ENCODE measurements at regions not wholly inside any gene's neighbourhood (a gene's known extent, or its start where the extent isn't known, plus 50 kb on each side); places are given as distances from the start of the nearest gene placed in this dataset.
"Not testable (repeated sequence)": the region's sequence is repeated elsewhere in the genome, so short reads cannot be mapped to it uniquely, and the experiment has no call there.

DNA sequence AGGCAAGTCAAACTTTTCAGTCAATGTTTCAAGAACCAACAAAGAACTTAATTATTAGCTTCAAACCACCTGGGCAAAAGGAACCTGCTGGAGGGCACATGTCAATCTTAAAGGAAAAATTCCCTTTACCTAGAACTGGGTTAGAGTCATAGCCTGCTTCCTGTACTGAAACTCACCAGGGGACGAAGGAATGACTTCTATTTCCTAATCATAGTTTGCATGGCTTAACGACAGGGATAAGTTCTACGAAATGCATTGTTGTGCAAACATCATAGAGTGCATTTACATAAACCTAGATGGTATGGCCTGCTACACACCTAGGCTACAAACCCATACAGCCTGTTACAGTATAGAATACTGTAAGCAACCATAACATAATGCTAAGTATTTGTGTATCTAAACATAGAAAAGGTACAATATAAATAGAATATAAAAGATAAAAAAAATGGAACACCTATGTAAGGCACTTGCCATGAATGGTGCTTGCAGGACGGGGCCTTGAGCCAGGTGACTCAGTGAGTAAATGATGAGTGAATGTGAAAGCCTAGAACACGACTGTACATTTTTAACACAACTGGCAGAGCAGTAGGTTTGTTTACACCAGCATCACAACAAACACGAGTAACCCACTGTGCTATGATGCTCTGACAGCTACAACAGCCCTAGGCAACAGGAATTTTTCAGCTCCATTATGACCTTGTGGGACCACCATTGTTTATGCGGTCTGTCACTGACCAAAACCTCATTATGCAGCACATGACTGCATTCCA is 234.9 kb upstream of the CAND1 start:
- no peak for DNase-seq (ENCODE audit: extremely low read depth, low read depth)

DNA sequence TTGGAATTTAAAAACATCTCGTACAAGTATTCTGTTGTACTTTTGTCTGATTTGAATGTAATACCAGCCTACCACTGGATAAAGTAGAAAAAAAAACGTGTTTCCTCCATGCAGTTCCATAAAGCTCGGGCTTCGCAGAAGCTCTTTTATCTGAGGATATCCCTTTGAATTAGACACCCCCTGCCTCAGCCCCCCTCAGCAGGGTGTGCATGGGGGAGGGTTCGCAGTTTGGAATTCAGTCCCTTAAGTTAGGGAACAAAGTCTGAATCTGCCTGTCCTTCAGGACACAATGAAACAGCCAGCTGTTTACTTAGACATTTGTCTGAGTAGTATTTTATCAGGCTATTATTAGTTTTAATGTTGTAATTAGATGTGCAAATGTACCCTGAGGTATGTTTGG is 234.0 kb upstream of the CAND1 start:
- no peak for DNase-seq (ENCODE audit: extremely low read depth, low read depth)

DNA sequence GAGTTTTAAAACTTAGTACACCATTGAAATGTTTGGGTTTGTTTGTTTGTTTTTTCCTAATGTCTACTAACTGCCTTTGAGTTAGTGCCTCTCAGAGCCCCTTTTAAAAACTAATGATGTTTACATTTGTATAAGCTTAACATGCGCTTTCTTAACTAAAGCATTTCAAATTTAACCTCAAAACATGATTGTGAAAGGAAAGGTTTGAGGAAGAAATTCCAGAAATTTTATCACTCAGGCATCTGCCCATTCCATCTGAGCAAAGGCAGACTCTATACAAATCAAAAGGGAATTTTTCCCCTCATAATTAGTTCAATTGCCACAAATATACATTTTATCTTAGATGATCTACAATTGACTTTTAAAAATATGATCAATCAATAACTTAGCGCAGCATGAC is 230.7 kb upstream of the CAND1 start:
- no peak for DNase-seq (ENCODE audit: extremely low read depth, low read depth)

DNA sequence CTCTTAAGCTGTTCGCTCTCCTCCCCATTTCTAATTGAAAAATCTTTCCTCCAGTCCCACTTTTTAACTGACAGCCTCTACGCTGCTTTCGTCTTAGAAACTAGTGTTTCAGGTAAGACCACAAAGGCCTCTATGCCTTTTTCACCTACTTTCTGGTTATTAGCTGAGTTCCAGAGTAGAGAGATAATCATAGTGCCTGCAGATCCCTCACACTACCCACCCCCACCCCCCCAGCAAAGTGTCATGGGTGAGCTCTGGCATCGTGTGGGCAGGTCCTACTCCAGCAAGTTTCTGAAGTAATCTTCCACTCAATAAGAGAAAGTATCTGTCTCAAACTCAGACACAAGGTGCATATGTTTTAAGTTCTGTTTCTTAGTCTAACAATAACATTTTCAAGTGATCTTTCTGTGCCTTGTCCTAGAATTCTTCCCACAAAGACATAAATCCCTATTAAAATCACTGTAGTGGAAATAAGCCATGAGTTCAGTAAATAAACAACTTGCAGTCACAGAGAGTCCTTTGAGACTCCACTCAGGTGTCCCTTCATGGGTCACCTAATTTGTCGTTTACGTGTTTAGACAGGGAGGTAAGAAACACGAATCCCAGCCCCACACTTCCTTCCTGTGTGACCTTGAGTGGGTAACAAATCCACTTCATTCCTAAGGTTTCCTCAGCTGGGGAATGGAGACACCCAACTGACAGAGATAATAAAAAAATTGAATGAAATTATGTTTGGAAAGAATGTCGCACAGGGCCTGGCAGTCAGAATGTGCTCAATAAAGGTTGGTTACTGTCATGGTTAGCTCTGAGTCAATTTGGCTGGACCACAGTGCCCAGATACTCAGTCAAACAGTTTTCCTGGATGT is 228.9 kb upstream of the CAND1 start:
- DNase-seq (ENCODE audit: extremely low read depth, low read depth) = no peak

DNA sequence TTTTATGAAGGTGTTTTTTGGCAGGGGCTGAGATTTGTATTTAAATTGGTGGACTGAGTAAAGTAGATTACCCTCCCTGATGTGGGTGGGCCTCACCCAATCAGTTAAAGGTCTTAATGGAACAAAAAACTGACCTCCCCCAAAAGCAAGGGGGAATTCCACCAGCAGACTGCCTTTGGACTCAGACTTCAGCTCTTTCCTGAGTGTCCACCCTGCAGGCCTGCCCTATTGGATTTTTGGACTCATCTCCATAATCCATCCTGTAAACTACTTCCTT is 228.4 kb upstream of the CAND1 start:
- DNase-seq (ENCODE audit: extremely low read depth, low read depth) = no peak

DNA sequence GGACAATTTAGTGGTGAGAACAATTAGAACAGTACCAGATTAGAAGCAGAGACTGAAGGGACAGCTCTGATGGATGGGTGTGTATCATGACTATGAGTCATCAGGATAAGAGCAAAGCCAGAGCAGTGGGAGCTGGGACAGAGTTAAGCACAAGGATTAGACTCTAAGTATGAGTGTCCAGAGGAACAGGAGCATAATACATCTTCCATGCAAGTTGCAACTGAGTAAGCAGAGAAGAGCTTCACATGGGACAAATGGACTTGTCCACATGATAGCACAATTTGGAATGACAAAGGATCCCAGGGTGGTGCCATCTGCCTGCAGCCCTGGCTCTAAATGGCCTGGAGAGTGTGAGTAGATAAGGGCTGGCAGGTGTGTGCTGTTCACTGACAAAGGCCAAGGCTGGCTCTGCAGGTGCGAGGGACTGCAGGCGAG is 226.4 kb upstream of the CAND1 start:
- DNase-seq (ENCODE audit: extremely low read depth, low read depth) = peak; percentile 2

DNA sequence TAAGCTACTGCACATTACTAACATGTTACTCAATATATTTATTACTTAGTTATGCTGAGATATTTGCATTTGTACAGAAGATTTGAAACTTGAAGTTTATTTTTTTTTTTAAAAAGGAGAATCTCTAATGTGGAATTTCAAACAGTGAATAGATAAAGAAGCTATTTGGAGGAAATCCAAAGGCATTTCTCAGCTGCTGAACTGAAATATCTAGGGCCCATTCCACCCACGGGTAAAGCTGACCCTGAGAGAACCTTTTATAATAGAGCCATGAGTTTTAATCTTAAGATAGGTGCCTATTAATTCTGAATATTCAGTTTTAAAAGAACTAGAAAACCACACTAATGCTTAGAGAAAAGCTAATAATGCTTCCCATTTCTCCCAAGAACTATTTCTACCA is 225.4 kb upstream of the CAND1 start:
- no peak for DNase-seq (ENCODE audit: extremely low read depth, low read depth)

DNA sequence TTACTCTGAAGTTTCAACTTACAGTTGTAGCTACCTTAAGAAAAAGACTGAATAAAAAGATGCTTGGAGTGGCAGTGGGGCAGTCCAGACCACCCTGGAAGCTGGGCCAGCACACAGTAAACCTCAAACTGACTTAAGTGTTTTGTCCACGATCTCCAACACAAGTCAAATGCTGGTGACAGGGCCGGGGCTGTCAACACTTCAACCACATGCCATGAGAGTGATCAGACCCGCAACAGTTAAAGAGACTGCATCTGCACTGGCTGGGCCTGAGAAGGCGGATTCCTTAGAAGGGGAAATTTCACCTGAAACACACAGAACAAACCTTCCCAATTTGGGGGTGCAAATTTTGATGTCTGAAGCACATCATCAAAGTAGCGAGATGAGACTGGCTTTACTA is 223.5 kb upstream of the CAND1 start:
- no peak for DNase-seq (ENCODE audit: extremely low read depth, low read depth)

DNA sequence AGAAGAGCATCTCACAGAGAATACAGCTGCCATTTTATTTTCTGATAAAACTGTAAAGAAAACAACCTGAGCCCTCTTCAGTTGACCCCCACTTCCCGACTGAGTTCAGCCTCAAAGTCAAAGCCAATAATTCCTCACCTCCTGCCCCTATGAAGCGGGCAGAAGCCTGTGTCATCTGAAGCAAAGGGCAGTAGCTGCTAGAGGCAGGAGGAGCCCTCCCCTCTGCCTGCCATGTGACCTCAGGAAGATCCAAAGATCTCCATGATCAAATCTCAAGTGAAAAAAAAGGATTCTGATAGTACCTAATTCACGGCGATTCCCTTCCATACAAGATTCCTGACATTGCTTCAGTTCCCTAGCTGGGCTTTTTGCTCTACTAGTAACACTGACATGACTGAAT is 223.1 kb upstream of the CAND1 start:
- no peak for DNase-seq (ENCODE audit: extremely low read depth, low read depth)

DNA sequence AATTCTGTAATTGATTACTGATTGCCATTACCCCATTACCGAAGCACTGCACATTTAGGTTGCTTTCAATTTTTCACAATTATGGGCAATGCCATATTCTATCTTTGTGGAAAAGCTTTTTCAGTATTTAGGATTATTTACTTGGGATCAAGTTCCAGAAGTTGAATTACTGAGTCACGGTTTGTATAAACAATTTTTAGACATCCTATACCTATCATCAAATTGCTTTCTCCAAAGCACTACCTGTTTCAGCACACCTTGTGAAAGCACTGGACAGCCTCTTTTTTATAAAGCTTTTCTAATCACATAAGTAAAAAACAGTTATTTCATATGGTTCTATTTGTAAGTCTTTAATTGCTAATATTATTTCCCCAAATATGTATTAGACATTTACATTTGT is 221.5 kb upstream of the CAND1 start:
- DNase-seq (ENCODE audit: extremely low read depth, low read depth) = no peak

DNA sequence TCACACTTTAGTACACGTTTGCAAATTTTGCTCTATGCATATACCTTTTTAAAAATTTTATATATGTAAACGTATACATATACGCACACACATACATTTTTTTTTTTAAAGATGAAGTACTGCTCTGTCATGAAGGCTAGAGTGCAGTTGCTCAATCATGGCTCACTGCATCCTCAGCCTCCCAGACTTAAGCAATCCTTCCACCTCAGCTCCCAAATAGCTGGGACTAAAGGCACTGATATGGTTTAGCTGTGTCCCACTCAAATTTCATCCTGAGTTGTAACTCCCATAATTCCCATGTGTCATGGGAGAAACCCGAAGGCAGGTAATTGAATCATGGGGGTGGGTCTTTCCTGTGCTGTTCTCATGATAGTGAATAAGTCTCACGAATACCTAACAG is 220.8 kb upstream of the CAND1 start:
- no peak for DNase-seq (ENCODE audit: extremely low read depth, low read depth)

DNA sequence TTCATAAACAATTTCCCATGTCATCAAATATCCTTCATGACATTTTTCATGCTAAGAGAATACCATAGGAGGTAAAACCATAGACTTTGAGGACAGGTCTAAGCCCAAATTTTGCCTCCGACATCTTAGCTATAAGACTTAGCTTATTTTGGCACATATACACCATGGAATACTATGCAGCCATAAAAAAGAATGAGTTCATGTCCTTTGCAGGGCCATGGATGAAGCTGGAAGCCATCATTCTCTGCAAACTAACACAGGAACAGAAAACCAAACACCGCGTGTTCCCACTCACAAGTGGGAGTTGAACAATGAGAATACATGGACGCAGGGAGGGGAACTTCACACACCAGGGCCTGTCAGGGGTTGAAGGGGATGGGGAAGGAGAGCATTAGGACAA is 220.0 kb upstream of the CAND1 start:
- not testable (repeated sequence) for DNase-seq (ENCODE audit: extremely low read depth, low read depth)

DNA sequence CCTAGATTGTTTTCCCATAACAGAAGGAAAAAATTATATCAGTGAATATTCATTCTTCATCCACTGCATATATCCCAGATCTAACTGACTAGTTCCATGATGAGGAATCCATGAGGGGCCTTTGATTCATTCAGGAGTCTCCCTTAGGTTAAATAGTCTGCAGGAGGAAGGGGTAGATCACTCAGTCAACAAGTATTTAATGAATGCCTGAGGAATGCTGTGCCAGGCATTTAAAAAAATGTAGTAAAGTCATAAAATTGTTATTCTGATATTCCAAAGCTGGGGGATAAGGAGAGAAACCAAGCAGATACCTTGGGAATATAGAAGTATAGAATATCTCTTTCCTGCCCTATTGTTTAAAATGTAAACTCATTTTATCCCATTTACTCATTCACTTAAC is 216.2 kb upstream of the CAND1 start:
- DNase-seq (ENCODE audit: extremely low read depth, low read depth) = no peak

DNA sequence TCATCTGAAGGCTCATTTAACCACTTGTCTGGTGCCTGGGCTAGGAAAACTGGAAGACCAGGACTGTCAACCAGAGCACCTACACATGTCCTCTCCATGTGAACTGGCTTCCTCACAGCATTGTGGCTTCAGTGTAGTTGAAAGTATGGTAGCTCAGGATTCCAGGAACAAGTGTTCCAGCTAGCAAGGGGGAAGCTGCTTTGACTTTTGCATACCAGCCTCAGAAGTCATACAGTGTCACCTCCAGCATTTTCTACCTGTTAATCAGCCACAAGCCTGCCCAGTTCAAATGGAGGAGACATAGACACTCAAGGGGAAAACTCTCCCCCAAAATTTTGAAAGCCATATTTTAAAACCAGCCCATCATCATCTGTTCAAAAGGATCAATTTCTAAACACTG is 212.8 kb upstream of the CAND1 start:
- no peak for DNase-seq (ENCODE audit: extremely low read depth, low read depth)

DNA sequence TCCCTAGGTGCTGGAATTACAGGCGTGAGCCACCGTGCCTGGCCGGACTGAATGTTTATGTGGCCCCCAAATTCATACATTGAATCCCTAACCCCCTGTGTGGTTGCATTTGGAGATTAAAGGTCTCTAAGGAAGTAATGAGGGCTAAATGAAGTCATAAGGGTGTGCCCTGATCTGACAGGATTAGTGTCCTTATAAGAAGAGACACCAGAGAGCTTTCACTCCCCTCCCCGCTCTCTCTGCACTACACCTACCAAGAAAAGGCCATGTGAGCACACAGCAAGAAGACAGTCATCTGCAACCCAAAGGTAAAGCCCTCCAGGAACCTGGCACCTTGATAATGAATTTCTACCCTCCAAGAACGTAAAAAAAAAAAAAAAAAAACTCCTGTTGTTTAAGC is 212.1 kb upstream of the CAND1 start:
- no peak for DNase-seq (ENCODE audit: extremely low read depth, low read depth)

DNA sequence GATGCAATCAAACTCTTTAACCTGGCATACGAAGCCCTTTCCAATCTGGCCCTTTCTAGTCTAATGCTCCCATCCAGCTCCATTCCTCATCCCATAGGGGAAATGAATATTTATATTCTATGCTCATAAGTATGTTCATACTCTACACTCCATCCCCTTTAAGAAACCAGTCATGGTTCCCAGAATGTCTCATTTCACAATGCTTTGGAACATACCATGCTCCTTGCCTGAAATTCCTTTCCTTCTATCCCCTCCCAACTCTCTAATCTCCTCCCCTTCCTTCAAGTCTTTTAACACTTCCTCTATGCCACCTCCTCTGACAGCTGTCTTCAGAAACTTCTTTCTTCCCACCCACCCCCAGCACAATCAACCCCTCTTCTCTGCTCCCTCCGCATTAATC is 207.0 kb upstream of the CAND1 start:
- DNase-seq (ENCODE audit: extremely low read depth, low read depth) = no peak

DNA sequence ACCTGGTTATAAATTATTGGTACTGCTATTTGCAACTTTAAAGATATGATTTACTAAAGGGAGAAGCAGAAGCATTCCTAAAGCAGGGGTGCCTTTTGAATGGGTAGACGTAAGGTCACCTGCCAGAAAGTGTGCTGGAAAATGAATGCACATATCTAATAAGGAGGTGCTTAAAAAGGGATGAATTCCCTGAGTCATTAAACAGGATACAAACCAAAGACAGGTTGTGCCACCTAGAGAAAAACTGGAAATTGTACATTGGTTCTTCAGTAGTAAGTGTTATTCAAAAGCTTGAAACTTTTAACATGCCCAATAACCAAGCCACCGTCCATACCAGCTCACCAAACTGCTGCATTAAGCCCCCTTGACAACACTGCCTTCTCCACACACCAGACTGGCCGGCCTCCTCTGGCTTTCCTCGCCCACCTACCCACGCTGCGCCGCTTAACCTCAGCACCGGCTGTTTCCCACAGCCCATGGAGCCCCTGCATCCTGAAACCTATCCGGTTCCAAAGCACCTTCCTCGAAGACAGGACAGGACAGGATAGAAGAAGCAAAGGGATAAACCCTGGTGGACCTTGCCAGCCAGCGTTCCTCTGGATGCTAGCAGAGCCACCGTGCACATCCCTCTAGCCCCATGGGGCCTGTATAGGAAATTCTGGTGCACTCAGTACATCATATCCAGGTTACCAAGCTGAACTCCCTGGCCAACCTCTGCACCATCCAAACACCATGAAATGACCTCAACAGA is 201.5 kb upstream of the CAND1 start:
- no peak for DNase-seq (ENCODE audit: extremely low read depth, low read depth)

DNA sequence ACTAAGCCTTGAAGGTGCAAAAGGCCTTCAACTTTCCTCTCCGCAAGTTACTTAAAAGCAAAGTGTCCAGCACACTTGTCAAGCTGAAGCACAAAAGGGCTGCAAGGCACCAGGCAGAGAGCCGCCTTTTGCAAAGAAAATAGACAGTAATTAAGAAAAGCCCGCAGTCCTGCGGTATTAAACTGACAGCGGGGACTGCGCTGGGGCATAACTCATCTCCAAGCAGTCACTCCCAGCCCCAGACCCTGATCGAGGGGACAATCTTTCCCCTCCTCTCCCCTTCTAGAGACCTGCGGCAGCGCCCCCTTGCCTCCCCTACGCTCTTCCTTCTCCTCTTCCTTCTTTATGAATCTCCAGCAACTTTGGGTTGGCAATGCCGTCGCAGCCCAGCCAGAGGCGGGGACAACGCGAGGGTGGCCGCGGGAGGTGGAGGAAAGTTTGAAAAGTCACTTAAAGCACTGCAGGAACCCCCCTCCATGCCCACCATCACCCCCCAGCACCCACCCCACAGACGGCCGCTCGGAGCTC is 200.9 kb upstream of the CAND1 start:
- DNase-seq (ENCODE audit: extremely low read depth, low read depth) = no peak

DNA sequence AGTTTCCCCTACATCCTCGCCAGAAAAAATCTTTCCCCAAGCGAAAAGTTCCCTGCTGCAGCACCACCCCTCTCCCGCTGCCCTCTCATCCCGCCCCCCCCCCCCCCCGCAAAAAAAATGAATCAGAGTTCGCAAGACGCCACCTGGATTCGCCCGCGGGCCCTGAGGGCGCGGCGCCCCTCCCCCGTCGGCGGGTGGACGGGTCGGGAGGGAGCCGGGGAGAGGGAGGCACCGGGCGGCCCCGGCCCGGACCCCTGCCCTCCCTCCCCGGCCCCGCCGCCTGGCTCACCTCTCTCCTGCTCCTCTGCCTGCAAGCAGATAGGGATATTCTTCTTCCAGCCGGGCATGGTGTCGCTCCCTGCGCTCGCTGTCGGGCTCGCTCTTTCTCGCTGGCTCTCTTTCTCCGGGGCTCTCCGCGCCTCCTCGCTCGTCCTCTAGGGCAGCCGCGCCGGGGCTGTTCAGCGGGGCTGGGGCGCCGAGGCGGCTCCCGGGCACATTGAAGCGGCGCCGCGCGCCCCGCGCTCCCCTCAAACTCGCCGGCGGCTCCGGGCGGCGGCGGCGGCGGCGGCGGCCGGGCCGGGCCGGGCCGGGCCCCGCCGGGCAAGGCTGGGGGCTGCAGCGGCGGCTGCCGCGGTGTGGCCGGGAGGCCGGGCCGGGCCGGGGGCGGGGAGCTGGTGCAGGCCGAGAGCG is 200.3 kb upstream of the CAND1 start:
- peak; percentile 14 for DNase-seq (ENCODE audit: extremely low read depth, low read depth)

DNA sequence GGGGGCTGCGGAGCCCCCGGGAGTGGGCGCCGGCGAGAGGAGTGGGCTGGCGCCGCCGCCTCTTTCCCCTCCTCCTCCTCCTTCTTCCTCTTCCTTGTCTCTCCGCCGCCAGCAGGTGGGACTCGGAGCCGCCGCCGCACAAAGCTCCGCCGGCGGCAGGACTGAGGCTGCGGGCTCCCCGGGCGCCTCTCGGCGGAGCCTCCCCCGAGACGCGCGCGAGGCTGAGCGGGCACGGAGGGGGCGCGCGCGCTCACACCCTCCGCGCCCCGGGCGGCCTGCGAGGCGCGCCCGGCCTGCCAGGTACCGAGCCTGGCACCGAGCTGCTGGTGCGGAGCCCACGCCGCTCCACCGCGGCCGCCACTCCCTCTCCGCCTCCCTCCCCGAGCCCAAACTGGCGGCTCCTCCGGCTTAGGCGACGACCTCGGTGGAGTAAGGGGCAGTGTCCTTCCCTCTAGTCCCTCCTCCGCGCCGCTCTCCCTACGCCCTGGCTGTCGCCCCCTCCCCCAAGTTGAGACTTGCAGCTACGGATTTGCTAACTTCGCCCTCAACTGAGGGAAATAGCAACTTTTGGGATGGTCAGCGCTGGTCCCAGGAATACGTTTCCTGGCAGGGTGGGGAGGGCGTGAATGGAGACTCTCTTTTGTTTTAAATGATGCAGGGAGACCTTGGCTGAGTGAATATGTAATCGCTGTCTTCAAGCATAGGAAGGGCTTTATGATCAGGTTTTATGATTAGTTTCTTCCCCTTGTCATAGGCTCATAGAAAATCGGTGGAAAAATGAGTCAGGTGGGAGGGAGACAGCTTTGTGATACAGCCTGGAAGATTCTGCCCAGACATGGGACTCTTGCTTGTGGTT is 199.5 kb upstream of the CAND1 start:
- DNase-seq (ENCODE audit: extremely low read depth, low read depth) = no peak

Data from NCI-H460 (cell line).